ENCODE measurements at regions not wholly inside any gene's neighbourhood (a gene's known extent, or its start where the extent isn't known, plus 50 kb on each side); places are given as distances from the start of the nearest gene placed in this dataset.

- H3K27ac ChIP-seq (ENCODE audit: extremely low read depth, low read depth, low read length) = no peak overlapping the region
- ChIA-PET POLR2A (no interaction called here), CTCF (no interaction called here)
- H3K36me3 ChIP-seq (ENCODE audit: control insufficient read depth in 2 of 2, insufficient read depth in 1 of 2, low read length in 2 of 2) = no peaks in the 10 kb centered on the region
- H3K4me3 ChIP-seq (ENCODE audit: low read depth, low read length) = no peak overlapping the region
- H3K4me1 ChIP-seq (ENCODE audit: control insufficient read depth, insufficient read depth, low read length) = no peaks in the 10 kb centered on the region
- no peaks in the 10 kb centered on the region for H3K9me3 ChIP-seq (ENCODE audit: control insufficient read depth, insufficient read depth, low read depth, low read length)
- TF ChIP-seq HIC1 (tag by site-specific recombination; IDR thresholded peaks at IDR 0.05) (no peak), ZNF280C (tag by site-specific recombination; IDR thresholded peaks at IDR 0.05) (no peak), ZNF292 (tag by site-specific recombination; IDR thresholded peaks at IDR 0.05; ENCODE audit: borderline replicate concordance, low read depth) (no peak), ZNF747 (tag by site-specific recombination; IDR thresholded peaks at IDR 0.05) (no peak), ZEB2 (tag by site-specific recombination; IDR thresholded peaks at IDR 0.05) (no peak), PRDM6 (tag by site-specific recombination; IDR thresholded peaks at IDR 0.05) (no peak), KLF8 (tag by site-specific recombination; IDR thresholded peaks at IDR 0.05) (no peak), ZNF248 (tag by site-specific recombination; IDR thresholded peaks at IDR 0.05) (no peak), ZNF596 (tag by site-specific recombination; IDR thresholded peaks at IDR 0.05) (no peak), ZNF223 (tag by site-specific recombination; IDR thresholded peaks at IDR 0.05) (no peak)
These were observed 303.1 kb upstream of the GIMD1 start for GRCh38 chr4:106671716-106672115.

- ChIA-PET CTCF (no interaction called here), POLR2A (no interaction called here)
- Histone ChIP-seq H3K4me1 (ENCODE audit: control insufficient read depth, insufficient read depth, low read length) (no peaks in the 10 kb centered on the region), H3K9me3 (ENCODE audit: control insufficient read depth, insufficient read depth, low read depth, low read length) (no peaks in the 10 kb centered on the region), H3K4me3 (ENCODE audit: low read depth, low read length) (no peak overlapping the region), H3K36me3 (ENCODE audit: control insufficient read depth in 2 of 2, insufficient read depth in 1 of 2, low read length in 2 of 2) (no peaks in the 10 kb centered on the region), H3K27ac (ENCODE audit: extremely low read depth, low read depth, low read length) (no peak overlapping the region)
- TF ChIP-seq ZNF510 (tag by site-specific recombination; IDR thresholded peaks at IDR 0.05; ENCODE audit: insufficient replicate concordance) = no peak
- no peak for TF ChIP-seq FEZF1 (tag by site-specific recombination; IDR thresholded peaks at IDR 0.05)
- no peak for TF ChIP-seq ZNF239 (tag by site-specific recombination; IDR thresholded peaks at IDR 0.05)
- TF ChIP-seq ZEB2 (tag by site-specific recombination; IDR thresholded peaks at IDR 0.05) = no peak
- TF ChIP-seq KLF1 (tag by site-specific recombination; IDR thresholded peaks at IDR 0.05) = no peak
- TF ChIP-seq ZNF416 (tag by site-specific recombination; IDR thresholded peaks at IDR 0.05) = no peak
- TF ChIP-seq ZNF449 (tag by site-specific recombination; IDR thresholded peaks at IDR 0.05) = no peak
- no peak for TF ChIP-seq ZNF202 (tag by site-specific recombination; IDR thresholded peaks at IDR 0.05; ENCODE audit: borderline replicate concordance)
- TF ChIP-seq ZNF629 (tag by site-specific recombination; IDR thresholded peaks at IDR 0.05) = no peak
These were observed 302.4 kb upstream of the GIMD1 start for GRCh38 chr4:106670976-106671375.
